CD4-positive, alpha-beta memory T cell (primary cell): ENCODE measurements at regions not wholly inside any gene's neighbourhood (a gene's known extent, or its start where the extent isn't known, plus 50 kb on each side); places are given as distances from the start of the nearest gene placed in this dataset.

ENCODE experiments used
- CTCF ChIA-PET: fragments of 350-600 bp; sonication (Branson Sonifier 250); formaldehyde crosslinking; loops from one replicate; lab custom pipeline; 2021; ENCODE audit warnings: inconsistent platforms; ENCODE audit not compliant: partially characterized antibody; lab: Charles Lee
- POLR2A ChIA-PET: fragments of 350-600 bp; sonication (Branson Sonifier 250); formaldehyde crosslinking; loops from one replicate; lab custom pipeline; 2021; ENCODE audit not compliant: partially characterized antibody; lab: Charles Lee
- DNase-seq, 5 donors: peaks; one replicate each; pipeline versions ENCODE4 v3.0.0 to v3.0.0-alpha.2; 2020 to 2022; ENCODE audit warnings: mixed read lengths in 1 of 5
- H3K27ac ChIP-seq: one replicate; pipeline ENCODE4 v1.7.0; 2013; ENCODE audit warnings: low read depth, low read length
- H3K27me3 ChIP-seq: 2 replicates; pipeline ENCODE4 v1.7.0; 2013; ENCODE audit warnings: mild to moderate bottlenecking, low read length, moderate library complexity; ENCODE audit not compliant: insufficient read depth
- H3K36me3 ChIP-seq: 2 replicates; pipeline ENCODE4 v1.7.0; 2013; ENCODE audit warnings: mild to moderate bottlenecking, low read length, moderate library complexity; ENCODE audit not compliant: insufficient read depth
- H3K4me1 ChIP-seq: 2 replicates; pipeline ENCODE4 v1.7.0; 2013; ENCODE audit warnings: mild to moderate bottlenecking, low read length, moderate library complexity; ENCODE audit not compliant: insufficient read depth
- H3K4me3 ChIP-seq, 2 donors: one replicate each; pipeline ENCODE4 v1.7.0; 2013; ENCODE audit warnings: low read length in 2 of 2, mild to moderate bottlenecking in 1 of 2
- H3K9me3 ChIP-seq, 2 donors: one replicate each; pipeline ENCODE4 v1.7.0; 2013; ENCODE audit warnings: low read length in 2 of 2, control low read depth in 1 of 2; ENCODE audit not compliant: control insufficient read depth in 1 of 2
- H3K27ac Mint-ChIP-seq, 7 donors: one replicate each; pipeline ENCODE4 v1.8.0; 2020 to 2021; ENCODE audit warnings: mixed read lengths in 7 of 7, mild to moderate bottlenecking in 6 of 7, inconsistent platforms in 3 of 7, moderate library complexity in 3 of 7
- H3K27me3 Mint-ChIP-seq, 2 donors: one replicate each; pipeline ENCODE4 v1.8.0; 2020 to 2021; ENCODE audit warnings: mixed read lengths in 2 of 2
- H3K36me3 Mint-ChIP-seq, 2 donors: one replicate each; pipeline ENCODE4 v1.8.0; 2020 to 2021; ENCODE audit warnings: mixed read lengths in 2 of 2, inconsistent platforms in 1 of 2, mild to moderate bottlenecking in 1 of 2
- H3K4me1 Mint-ChIP-seq, 4 donors: one replicate each; pipeline ENCODE4 v1.8.0; 2020 to 2021; ENCODE audit warnings: mixed read lengths in 4 of 4, mild to moderate bottlenecking in 1 of 4
- H3K4me3 Mint-ChIP-seq, 8 donors: one replicate each; pipeline ENCODE4 v1.8.0; 2020 to 2021; ENCODE audit warnings: mixed read lengths in 8 of 8, mild to moderate bottlenecking in 7 of 8, moderate library complexity in 6 of 8, inconsistent platforms in 3 of 8
- H3K9me3 Mint-ChIP-seq, 8 donors: one replicate each; pipeline ENCODE4 v1.8.0; 2020 to 2021; ENCODE audit warnings: mixed read lengths in 8 of 8, mild to moderate bottlenecking in 5 of 8, inconsistent platforms in 3 of 8, moderate library complexity in 1 of 8
- intact Hi-C: fragments of 100-400 bp; cut with micrococcal nuclease; formaldehyde crosslinking; loops from one replicate; pipeline ENCODE4 v1.15.1; 2023

- ChIA-PET CTCF (interaction anchor here (0.9 kb wide), 1 partner anchor 8 kb away, joined by 3 read pairs; no protein-coding TSS in a partner anchor), POLR2A (no interaction called here)
- H3K4me1 ChIP-seq = no peaks in the 10 kb centered on the region
- Mint-ChIP-seq H3K4me1 (no peaks in the 10 kb centered on the region), H3K36me3 (no peaks in the 10 kb centered on the region), H3K27me3 (no peaks in the 10 kb centered on the region), H3K9me3 (peaks cover 0 to 6% (median 0%) of the 10 kb centered on the region in 8 donors), H3K4me3 (no peak overlapping the region), H3K27ac (no peak overlapping the region)
- H3K27ac ChIP-seq = no peak overlapping the region
- intact Hi-C loops = no loop called here
- H3K27me3 ChIP-seq = no peaks in the 10 kb centered on the region
- DNase-seq = no peak
- H3K4me3 ChIP-seq = no peak overlapping the region
- no peaks in the 10 kb centered on the region for H3K36me3 ChIP-seq
- no peaks in the 10 kb centered on the region for H3K9me3 ChIP-seq
Observed at GRCh38 chr10:105757302-105757701, 1116.2 kb downstream of the SORCS3 start.

GRCh38 chr10:105756386-105756785 is 1115.3 kb downstream of the SORCS3 start:
- no peak overlapping the region for H3K27ac Mint-ChIP-seq
- H3K36me3 Mint-ChIP-seq = no peaks in the 10 kb centered on the region
- intact Hi-C loops = no loop called here
- H3K27me3 Mint-ChIP-seq = no peaks in the 10 kb centered on the region
- Histone ChIP-seq H3K9me3 (no peaks in the 10 kb centered on the region), H3K36me3 (no peaks in the 10 kb centered on the region), H3K27me3 (no peaks in the 10 kb centered on the region), H3K4me3 (no peak overlapping the region), H3K4me1 (no peaks in the 10 kb centered on the region), H3K27ac (no peak overlapping the region)
- no peaks in the 10 kb centered on the region for H3K4me1 Mint-ChIP-seq
- ChIA-PET POLR2A (no interaction called here), CTCF (interaction anchor here (0.9 kb wide), 1 partner anchor 9 kb away, joined by 3 read pairs; no protein-coding TSS in a partner anchor)
- DNase-seq = no peak
- H3K4me3 Mint-ChIP-seq = no peak overlapping the region
- H3K9me3 Mint-ChIP-seq = peaks cover 0 to 6% (median 0%) of the 10 kb centered on the region in 8 donors

- Mint-ChIP-seq H3K4me3 (no peak overlapping the region), H3K27ac (no peak overlapping the region), H3K36me3 (no peaks in the 10 kb centered on the region), H3K4me1 (no peaks in the 10 kb centered on the region), H3K27me3 (no peaks in the 10 kb centered on the region), H3K9me3 (peaks cover 0 to 6% (median 0%) of the 10 kb centered on the region in 8 donors)
- intact Hi-C loops = no loop called here
- Histone ChIP-seq H3K36me3 (no peaks in the 10 kb centered on the region), H3K27ac (no peak overlapping the region), H3K27me3 (no peaks in the 10 kb centered on the region), H3K4me3 (no peak overlapping the region), H3K4me1 (no peaks in the 10 kb centered on the region), H3K9me3 (no peaks in the 10 kb centered on the region)
- POLR2A ChIA-PET = no interaction called here
- DNase-seq = no peak
- CTCF ChIA-PET = no interaction called here
Observed at GRCh38 chr10:105751688-105752087, 1110.6 kb downstream of the SORCS3 start.

GRCh38 chr10:105745596-105746148 is 1104.6 kb downstream of the SORCS3 start:
- no peaks in the 10 kb centered on the region for H3K9me3 ChIP-seq
- ChIA-PET CTCF (no interaction called here), POLR2A (no interaction called here)
- intact Hi-C loops = no loop called here
- no peak overlapping the region for H3K4me3 ChIP-seq
- no peaks in the 10 kb centered on the region for H3K27me3 ChIP-seq
- Mint-ChIP-seq H3K27ac (no peak overlapping the region), H3K36me3 (no peaks in the 10 kb centered on the region), H3K9me3 (peaks cover 0 to 10% (median 2%) of the 10 kb centered on the region in 8 donors), H3K4me3 (no peak overlapping the region), H3K4me1 (no peaks in the 10 kb centered on the region), H3K27me3 (no peaks in the 10 kb centered on the region)
- no peak overlapping the region for H3K27ac ChIP-seq
- no peaks in the 10 kb centered on the region for H3K36me3 ChIP-seq
- DNase-seq = no peak
- H3K4me1 ChIP-seq = no peaks in the 10 kb centered on the region

GRCh38 chr10:105743343-105744056 is 1102.4 kb downstream of the SORCS3 start:
- ChIA-PET POLR2A (no interaction called here), CTCF (no interaction called here)
- Mint-ChIP-seq H3K27ac (no peak overlapping the region), H3K9me3 (peaks cover 0 to 10% (median 2%) of the 10 kb centered on the region in 8 donors), H3K4me3 (no peak overlapping the region), H3K27me3 (no peaks in the 10 kb centered on the region), H3K36me3 (no peaks in the 10 kb centered on the region), H3K4me1 (no peaks in the 10 kb centered on the region)
- Histone ChIP-seq H3K36me3 (no peaks in the 10 kb centered on the region), H3K4me1 (no peaks in the 10 kb centered on the region), H3K27me3 (no peaks in the 10 kb centered on the region), H3K27ac (no peak overlapping the region), H3K4me3 (no peak overlapping the region), H3K9me3 (no peaks in the 10 kb centered on the region)
- intact Hi-C loops = no loop called here
- no peak for DNase-seq

- no peaks in the 10 kb centered on the region for H3K27me3 ChIP-seq
- ChIA-PET POLR2A (no interaction called here), CTCF (no interaction called here)
- DNase-seq = no peak
- no peak overlapping the region for H3K4me3 ChIP-seq
- no peaks in the 10 kb centered on the region for H3K9me3 ChIP-seq
- no peaks in the 10 kb centered on the region for H3K36me3 ChIP-seq
- Mint-ChIP-seq H3K27ac (no peak overlapping the region), H3K9me3 (peaks cover 0 to 10% (median 2%) of the 10 kb centered on the region in 8 donors), H3K36me3 (no peaks in the 10 kb centered on the region), H3K4me1 (no peaks in the 10 kb centered on the region), H3K27me3 (no peaks in the 10 kb centered on the region), H3K4me3 (no peak overlapping the region)
- H3K27ac ChIP-seq = no peak overlapping the region
- intact Hi-C loops = no loop called here
- H3K4me1 ChIP-seq = no peaks in the 10 kb centered on the region
Observed at GRCh38 chr10:105742923-105743322, 1101.8 kb downstream of the SORCS3 start.

- Mint-ChIP-seq H3K4me3 (no peak overlapping the region), H3K36me3 (no peaks in the 10 kb centered on the region), H3K9me3 (peaks cover 0 to 12% (median 2%) of the 10 kb centered on the region in 8 donors), H3K4me1 (no peaks in the 10 kb centered on the region), H3K27ac (no peak overlapping the region), H3K27me3 (no peaks in the 10 kb centered on the region)
- intact Hi-C loops = no loop called here
- H3K9me3 ChIP-seq = no peaks in the 10 kb centered on the region
- ChIA-PET CTCF (no interaction called here), POLR2A (no interaction called here)
- no peak overlapping the region for H3K4me3 ChIP-seq
- no peak overlapping the region for H3K27ac ChIP-seq
- no peaks in the 10 kb centered on the region for H3K27me3 ChIP-seq
- no peaks in the 10 kb centered on the region for H3K36me3 ChIP-seq
- H3K4me1 ChIP-seq = no peaks in the 10 kb centered on the region
- no peak for DNase-seq
Observed at GRCh38 chr10:105742184-105742583, 1101.1 kb downstream of the SORCS3 start.
